OCI-LY1 (cell line): ENCODE measurements at regions not wholly inside any gene's neighbourhood (a gene's known extent, or its start where the extent isn't known, plus 50 kb on each side); places are given as distances from the start of the nearest gene placed in this dataset.

Experiments
- H2AFZ ChIP-seq: fragments of 200-600 bp; sonication (generic), shearing (Covaris generic); 2 replicates; pipeline ENCODE4 v1.6.0; 2014; ENCODE audit warnings: antibody characterized with exemption, mild to moderate bottlenecking, low read length
- H3F3A ChIP-seq: fragments of 200-600 bp; sonication (generic), shearing (Covaris generic); 2 replicates; pipeline ENCODE4 v1.6.0; 2014; ENCODE audit warnings: mild to moderate bottlenecking, antibody characterized with exemption, low read length, moderate library complexity; ENCODE audit not compliant: insufficient read depth
- H3K27ac ChIP-seq: fragments of 200-600 bp; sonication (generic); 2 replicates; pipeline ENCODE4 v1.5.1; 2014; ENCODE audit warnings: low read length, mixed run types, mild to moderate bottlenecking, low read depth; ENCODE audit not compliant: poor library complexity, severe bottlenecking
- H3K27me3 ChIP-seq: fragments of 200-600 bp; sonication (generic); 2 replicates; pipeline ENCODE4 v1.6.0; 2014; ENCODE audit warnings: antibody characterized with exemption, mild to moderate bottlenecking, low read length, moderate library complexity; ENCODE audit not compliant: insufficient read depth
- H3K36me3 ChIP-seq: fragments of 200-600 bp; sonication (generic); 2 replicates; pipeline ENCODE4 v1.6.1; 2014; ENCODE audit warnings: mild to moderate bottlenecking, antibody characterized with exemption, low read length, moderate library complexity, mixed read lengths; ENCODE audit not compliant: insufficient read depth
- H3K4me1 ChIP-seq: fragments of 200-600 bp; sonication (generic); 2 replicates; pipeline ENCODE4 v1.5.1; 2014; ENCODE audit warnings: mild to moderate bottlenecking, low read length, moderate library complexity; ENCODE audit not compliant: insufficient read depth, severe bottlenecking
- H3K4me2 ChIP-seq: fragments of 200-600 bp; sonication (generic), shearing (Covaris generic); 2 replicates; pipeline ENCODE4 v1.6.1; 2014; ENCODE audit warnings: low read length
- H3K4me3 ChIP-seq: fragments of 200-600 bp; sonication (generic); 2 replicates; pipeline ENCODE4 v1.5.1; 2014; ENCODE audit warnings: low read length, low read depth, mild to moderate bottlenecking, mixed read lengths; ENCODE audit not compliant: poor library complexity, severe bottlenecking
- H3K79me2 ChIP-seq: fragments of 200-600 bp; shearing (Covaris generic); 2 replicates; pipeline ENCODE4 v1.6.1; 2016; ENCODE audit warnings: mixed run types, low read length, mixed read lengths; ENCODE audit not compliant: insufficient read depth
- H3K9ac ChIP-seq: fragments of 200-600 bp; sonication (generic), shearing (Covaris generic); 2 replicates; pipeline ENCODE4 v1.6.1; 2014; ENCODE audit warnings: mild to moderate bottlenecking, low read length, mixed read lengths
- H3K9me2 ChIP-seq: fragments of 200-600 bp; sonication (generic), shearing (Covaris generic); 2 replicates; pipeline ENCODE4 v1.6.1; 2014; ENCODE audit warnings: low read depth, mild to moderate bottlenecking, low read length, mixed read lengths
- H3K9me3 ChIP-seq: fragments of 200-600 bp; shearing (Covaris generic); 2 replicates; pipeline ENCODE4 v1.6.1; 2014; ENCODE audit warnings: low read length, mixed read lengths
- H4K20me1 ChIP-seq: fragments of 200-600 bp; sonication (generic), shearing (Covaris generic); 2 replicates; pipeline ENCODE4 v1.6.0; 2016; ENCODE audit warnings: mild to moderate bottlenecking, low read length; ENCODE audit not compliant: insufficient read depth
- EZH2 ChIP-seq: fragments of 200-600 bp; sonication (generic), shearing (Covaris generic); IDR thresholded peaks from 2 replicates; pipeline ENCODE4 v1.8.0; 2017; ENCODE audit warnings: borderline replicate concordance, mixed run types, mild to moderate bottlenecking, antibody characterized with exemption, low read length, moderate library complexity, mixed read lengths
- TF ChIP-seq, protein P1 (sequence below): fragments of 200-600 bp; sonication (generic), shearing (Covaris generic); IDR thresholded peaks from 2 replicates; pipeline ENCODE4 v1.5.1; 2017; ENCODE audit warnings: mild to moderate bottlenecking, antibody characterized with exemption, low read length, moderate library complexity, mixed read lengths

DNA sequence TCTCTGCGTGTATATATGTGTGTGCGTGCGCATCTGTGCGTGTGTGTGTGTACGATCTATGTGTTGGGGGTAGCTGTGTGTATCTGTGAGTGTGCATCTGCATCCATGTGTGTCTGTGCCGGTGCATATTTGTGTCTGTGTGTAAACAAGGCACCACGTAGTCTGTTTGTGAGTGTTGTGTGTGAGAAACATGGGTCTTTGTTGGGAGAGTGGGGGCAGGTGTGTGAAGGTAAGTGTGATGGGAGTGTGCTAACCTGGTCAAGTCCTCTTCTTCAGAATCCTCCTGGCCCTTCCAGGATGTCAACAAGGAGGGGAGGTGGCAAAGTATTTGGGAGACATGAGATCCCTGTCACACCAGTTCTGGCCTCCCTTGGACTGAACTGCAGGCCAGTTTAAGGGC, 87.2 kb downstream of the HIF1AN start:
- TF ChIP-seq, protein P1, sequence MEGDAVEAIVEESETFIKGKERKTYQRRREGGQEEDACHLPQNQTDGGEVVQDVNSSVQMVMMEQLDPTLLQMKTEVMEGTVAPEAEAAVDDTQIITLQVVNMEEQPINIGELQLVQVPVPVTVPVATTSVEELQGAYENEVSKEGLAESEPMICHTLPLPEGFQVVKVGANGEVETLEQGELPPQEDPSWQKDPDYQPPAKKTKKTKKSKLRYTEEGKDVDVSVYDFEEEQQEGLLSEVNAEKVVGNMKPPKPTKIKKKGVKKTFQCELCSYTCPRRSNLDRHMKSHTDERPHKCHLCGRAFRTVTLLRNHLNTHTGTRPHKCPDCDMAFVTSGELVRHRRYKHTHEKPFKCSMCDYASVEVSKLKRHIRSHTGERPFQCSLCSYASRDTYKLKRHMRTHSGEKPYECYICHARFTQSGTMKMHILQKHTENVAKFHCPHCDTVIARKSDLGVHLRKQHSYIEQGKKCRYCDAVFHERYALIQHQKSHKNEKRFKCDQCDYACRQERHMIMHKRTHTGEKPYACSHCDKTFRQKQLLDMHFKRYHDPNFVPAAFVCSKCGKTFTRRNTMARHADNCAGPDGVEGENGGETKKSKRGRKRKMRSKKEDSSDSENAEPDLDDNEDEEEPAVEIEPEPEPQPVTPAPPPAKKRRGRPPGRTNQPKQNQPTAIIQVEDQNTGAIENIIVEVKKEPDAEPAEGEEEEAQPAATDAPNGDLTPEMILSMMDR, result no peak
- TF ChIP-seq EZH2, result no peak

DNA sequence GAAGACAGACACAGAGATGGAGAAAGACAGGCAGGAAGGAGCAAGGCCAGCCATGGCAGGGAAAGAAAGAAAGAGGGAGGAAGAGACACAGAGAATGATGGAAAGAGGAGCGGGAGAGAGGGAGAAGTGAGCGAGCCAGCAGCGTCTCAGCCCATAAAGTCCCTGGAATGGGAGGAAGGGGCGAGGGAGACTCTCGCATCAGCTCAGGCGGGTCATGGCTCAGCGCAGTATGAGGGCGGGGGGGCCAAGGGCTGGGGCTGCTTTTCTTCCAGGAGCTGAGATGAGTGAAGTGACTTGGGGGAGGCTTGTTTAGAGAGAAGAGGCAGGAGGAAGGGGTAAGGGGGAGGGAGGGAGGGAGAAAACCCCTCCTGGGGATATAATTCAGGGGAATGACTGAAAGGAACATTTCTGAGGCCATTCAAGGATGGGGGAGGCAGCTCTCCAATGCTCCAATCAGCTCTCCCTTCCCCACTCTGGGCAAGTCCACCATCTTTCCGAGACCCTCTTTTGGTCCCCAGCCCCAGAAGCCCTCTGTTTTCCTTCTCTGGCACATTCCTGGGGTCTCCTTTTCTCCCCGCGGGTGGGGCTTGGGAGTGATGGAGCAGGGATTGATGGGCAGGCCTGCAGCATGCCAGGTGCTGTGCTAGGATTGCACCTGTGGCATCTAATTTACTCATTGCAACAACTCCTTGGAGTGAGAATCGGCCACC, 87.9 kb downstream of the HIF1AN start:
- Histone ChIP-seq H3K4me1 (no peaks in the 10 kb centered on the region), H3K4me3 (no peak overlapping the region), H3K27ac (no peak overlapping the region), H3K4me2 (no peak overlapping the region), H2AFZ (no peak overlapping the region), H3F3A (no peaks in the 10 kb centered on the region), H3K36me3 (no peaks in the 10 kb centered on the region), H3K9me3 (no peaks in the 10 kb centered on the region), H3K79me2 (no peaks in the 10 kb centered on the region), H3K9me2 (no peaks in the 10 kb centered on the region), H3K27me3 (no peaks in the 10 kb centered on the region), H4K20me1 (no peaks in the 10 kb centered on the region), H3K9ac (no peak overlapping the region)
- no peak for TF ChIP-seq EZH2
- TF ChIP-seq, protein P1, result no peak

More for the DNA sequence above, 87.2 kb downstream of the HIF1AN start:
- Histone ChIP-seq H3K36me3 (no peaks in the 10 kb centered on the region), H3K27ac (no peak overlapping the region), H3K4me1 (no peaks in the 10 kb centered on the region), H3K9ac (no peak overlapping the region), H3F3A (no peaks in the 10 kb centered on the region), H3K4me3 (no peak overlapping the region), H3K9me2 (no peaks in the 10 kb centered on the region), H4K20me1 (no peaks in the 10 kb centered on the region), H2AFZ (no peak overlapping the region), H3K4me2 (no peak overlapping the region), H3K27me3 (no peaks in the 10 kb centered on the region), H3K9me3 (no peaks in the 10 kb centered on the region), H3K79me2 (no peaks in the 10 kb centered on the region)

DNA sequence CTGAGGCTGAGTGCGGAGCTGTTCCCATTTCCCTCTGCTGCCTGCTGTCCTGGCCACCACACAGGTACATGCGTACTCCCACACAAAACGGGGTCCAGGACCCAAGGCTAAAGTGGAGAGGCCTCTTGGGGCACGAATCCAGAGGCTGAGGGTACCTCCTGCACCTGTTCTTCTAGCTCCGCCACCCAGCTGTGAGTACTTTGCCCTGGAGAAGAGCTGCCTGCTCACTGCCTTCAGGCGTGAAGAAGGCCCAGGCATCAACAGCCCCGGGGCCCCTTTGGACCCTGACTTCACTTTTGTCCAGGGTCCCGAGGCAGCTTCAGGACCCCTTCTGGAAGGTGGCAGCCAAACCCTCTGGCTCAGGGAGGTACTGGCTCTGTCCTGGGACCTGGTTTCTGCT, 88.6 kb downstream of the HIF1AN start:
- Histone ChIP-seq H3K9me3 (no peaks in the 10 kb centered on the region), H3K9me2 (no peaks in the 10 kb centered on the region), H3K4me3 (no peak overlapping the region), H3K27ac (no peak overlapping the region), H3K79me2 (no peaks in the 10 kb centered on the region), H3K9ac (no peak overlapping the region), H2AFZ (no peak overlapping the region), H3K4me2 (no peak overlapping the region), H3K36me3 (no peaks in the 10 kb centered on the region), H3K4me1 (no peaks in the 10 kb centered on the region), H3K27me3 (no peaks in the 10 kb centered on the region), H3F3A (no peaks in the 10 kb centered on the region), H4K20me1 (no peaks in the 10 kb centered on the region)
- TF ChIP-seq, protein P1, result no peak
- TF ChIP-seq EZH2, result no peak
